ENCODE measurements at regions not wholly inside any gene's neighbourhood (a gene's known extent, or its start where the extent isn't known, plus 50 kb on each side); places are given as distances from the start of the nearest gene placed in this dataset.

- Mint-ChIP-seq H3K36me3 (ENCODE audit: low read depth) (no peaks in the 10 kb centered on the region), H3K27ac (no peak overlapping the region), H3K9me3 (no peaks in the 10 kb centered on the region), H3K4me3 (no peak overlapping the region), H3K4me1 (no peaks in the 10 kb centered on the region), H3K27me3 (peaks cover 15% of the 10 kb centered on the region)
- no peak for ATAC-seq (replicated peaks)
These were observed 71.7 kb upstream of the ZNRF2 start for GRCh38 chr7:30212701-30213111.

- no peaks in the 10 kb centered on the region for H3K9me3 Mint-ChIP-seq
- H3K27me3 Mint-ChIP-seq: peaks cover 15% of the 10 kb centered on the region
- H3K4me1 Mint-ChIP-seq: no peaks in the 10 kb centered on the region
- H3K36me3 Mint-ChIP-seq (ENCODE audit: low read depth): no peaks in the 10 kb centered on the region
- no peak overlapping the region for H3K4me3 Mint-ChIP-seq
- no peak overlapping the region for H3K27ac Mint-ChIP-seq
- ATAC-seq (replicated peaks): no peak
These were observed 70.8 kb upstream of the ZNRF2 start for GRCh38 chr7:30213637-30214036.

- no peak for ATAC-seq (replicated peaks)
These were observed 69.7 kb upstream of the ZNRF2 start for GRCh38 chr7:30214651-30215137.

GRCh38 chr7:30221764-30222163 is 62.6 kb upstream of the ZNRF2 start:
- Mint-ChIP-seq H3K27me3 (no peaks in the 10 kb centered on the region), H3K4me3 (no peak overlapping the region), H3K9me3 (peaks cover 10% of the 10 kb centered on the region), H3K4me1 (peaks cover 4% of the 10 kb centered on the region), H3K27ac (no peak overlapping the region), H3K36me3 (ENCODE audit: low read depth) (no peaks in the 10 kb centered on the region)
- ATAC-seq (replicated peaks): no peak

More at GRCh38 chr7:30214651-30215137, 69.7 kb upstream of the ZNRF2 start:
- no peaks in the 10 kb centered on the region for H3K36me3 Mint-ChIP-seq (ENCODE audit: low read depth)
- H3K4me3 Mint-ChIP-seq: no peak overlapping the region
- H3K4me1 Mint-ChIP-seq: no peaks in the 10 kb centered on the region
- H3K27me3 Mint-ChIP-seq: peaks cover 15% of the 10 kb centered on the region
- no peak overlapping the region for H3K27ac Mint-ChIP-seq
- peaks cover 4% of the 10 kb centered on the region for H3K9me3 Mint-ChIP-seq

- Mint-ChIP-seq H3K27me3 (no peaks in the 10 kb centered on the region), H3K4me1 (peaks cover 4% of the 10 kb centered on the region), H3K9me3 (peaks cover 10% of the 10 kb centered on the region), H3K36me3 (ENCODE audit: low read depth) (no peaks in the 10 kb centered on the region), H3K27ac (no peak overlapping the region), H3K4me3 (no peak overlapping the region)
- ATAC-seq (replicated peaks): peak; percentile 54
These were observed 61.7 kb upstream of the ZNRF2 start for GRCh38 chr7:30222515-30223215.

- H3K27me3 Mint-ChIP-seq: no peaks in the 10 kb centered on the region
- H3K4me3 Mint-ChIP-seq: no peak overlapping the region
- H3K4me1 Mint-ChIP-seq: peaks cover 4% of the 10 kb centered on the region
- H3K27ac Mint-ChIP-seq: no peak overlapping the region
- no peaks in the 10 kb centered on the region for H3K36me3 Mint-ChIP-seq (ENCODE audit: low read depth)
- H3K9me3 Mint-ChIP-seq: peaks cover 10% of the 10 kb centered on the region
- no peak for ATAC-seq (replicated peaks)
These were observed 60.5 kb upstream of the ZNRF2 start for GRCh38 chr7:30223896-30224295.

GRCh38 chr7:30224511-30225062 is 59.8 kb upstream of the ZNRF2 start:
- Mint-ChIP-seq H3K9me3 (peaks cover 7% of the 10 kb centered on the region), H3K36me3 (ENCODE audit: low read depth) (no peaks in the 10 kb centered on the region), H3K27me3 (no peaks in the 10 kb centered on the region), H3K4me1 (peaks cover 4% of the 10 kb centered on the region), H3K27ac (no peak overlapping the region), H3K4me3 (no peak overlapping the region)
- peak; percentile 72 for ATAC-seq (replicated peaks)

GRCh38 chr7:30225863-30226613 is 58.4 kb upstream of the ZNRF2 start:
- Mint-ChIP-seq H3K4me3 (no peak overlapping the region), H3K27me3 (no peaks in the 10 kb centered on the region), H3K36me3 (ENCODE audit: low read depth) (no peaks in the 10 kb centered on the region), H3K27ac (no peak overlapping the region), H3K4me1 (peaks cover 4% of the 10 kb centered on the region), H3K9me3 (no peaks in the 10 kb centered on the region)
- ATAC-seq (replicated peaks): peak; percentile 71

GRCh38 chr7:30226614-30227268 is 57.7 kb upstream of the ZNRF2 start:
- Mint-ChIP-seq H3K27me3 (no peaks in the 10 kb centered on the region), H3K27ac (no peak overlapping the region), H3K9me3 (no peaks in the 10 kb centered on the region), H3K4me3 (no peak overlapping the region), H3K4me1 (peaks cover 4% of the 10 kb centered on the region), H3K36me3 (ENCODE audit: low read depth) (no peaks in the 10 kb centered on the region)
- no peak for ATAC-seq (replicated peaks)

- no peaks in the 10 kb centered on the region for H3K27me3 Mint-ChIP-seq
- no peaks in the 10 kb centered on the region for H3K9me3 Mint-ChIP-seq
- ATAC-seq (replicated peaks): no peak
- H3K36me3 Mint-ChIP-seq (ENCODE audit: low read depth): no peaks in the 10 kb centered on the region
- no peak overlapping the region for H3K4me3 Mint-ChIP-seq
- H3K27ac Mint-ChIP-seq: no peak overlapping the region
- no peaks in the 10 kb centered on the region for H3K4me1 Mint-ChIP-seq
These were observed 53.1 kb upstream of the ZNRF2 start for GRCh38 chr7:30231271-30231670.

- Mint-ChIP-seq H3K36me3 (ENCODE audit: low read depth) (no peaks in the 10 kb centered on the region), H3K4me1 (no peaks in the 10 kb centered on the region), H3K4me3 (no peak overlapping the region), H3K9me3 (no peaks in the 10 kb centered on the region), H3K27ac (no peak overlapping the region), H3K27me3 (no peaks in the 10 kb centered on the region)
- ATAC-seq (replicated peaks): no peak
These were observed 52.0 kb upstream of the ZNRF2 start for GRCh38 chr7:30232391-30232790.

All from activated T-helper 17 cell treated with anti-CD3 and anti-CD28 coated beads, Interleukin-2, amount 50 U/mL, for 72 hours (primary cell).